ENCODE measurements at regions not wholly inside any gene's neighbourhood (a gene's known extent, or its start where the extent isn't known, plus 50 kb on each side); places are given as distances from the start of the nearest gene placed in this dataset.

DNA sequence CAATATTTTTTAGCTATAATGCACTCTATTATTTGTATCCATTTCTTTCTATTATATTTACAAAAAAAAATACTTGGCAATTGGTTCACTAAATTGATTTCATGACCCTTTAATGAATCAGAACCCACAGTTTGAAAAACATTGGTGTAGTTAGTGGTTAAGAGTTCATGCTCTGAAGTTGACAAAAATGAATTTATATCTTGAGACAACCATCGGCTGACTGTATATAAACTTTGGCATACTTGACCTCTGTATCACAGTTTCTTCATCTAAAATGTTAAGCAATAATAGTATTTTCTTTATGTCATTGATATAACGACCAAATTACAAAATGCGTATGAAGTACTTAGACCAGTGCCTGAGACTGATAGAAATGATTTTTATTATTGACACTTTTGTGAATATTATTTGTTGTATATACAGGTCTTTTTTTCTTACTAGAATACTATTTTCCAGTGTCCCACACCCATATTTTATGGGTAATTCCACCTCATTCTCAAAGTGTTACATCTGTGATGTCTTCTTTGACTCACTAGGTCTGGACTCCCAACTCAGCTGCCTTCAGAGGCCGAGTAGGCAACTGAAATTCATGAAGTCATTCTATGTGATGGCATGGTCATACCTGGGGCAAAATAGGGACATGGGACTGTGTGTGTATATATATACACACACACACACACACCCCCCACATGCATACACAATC is 459.2 kb downstream of the RFPL4B start:
- DNase-seq: no peak

- DNase-seq: no peak
Measured at GRCh38 chr6:112821476-112821875, 474.3 kb downstream of the RFPL4B start.

GRCh38 chr6:112822769-112823168 is 475.6 kb downstream of the RFPL4B start:
- no peak for DNase-seq

DNA sequence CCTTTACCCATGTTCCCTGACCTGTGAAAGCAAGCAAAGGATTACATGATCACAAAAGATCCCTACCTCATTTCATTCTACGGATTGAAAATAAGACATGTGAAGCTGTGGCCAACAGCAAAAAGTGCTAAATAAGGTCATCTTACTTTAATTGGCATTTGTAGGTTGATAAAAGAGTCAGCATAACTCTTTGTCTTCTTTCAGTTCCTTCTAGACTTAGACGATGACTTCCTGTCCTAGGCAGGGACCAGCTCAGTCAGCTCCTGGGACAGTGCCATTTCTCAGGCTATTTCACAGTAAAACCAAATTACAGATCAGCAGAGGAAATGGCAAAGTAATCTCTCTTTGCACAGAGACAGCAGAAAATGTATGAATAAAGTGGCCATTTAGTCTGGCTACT is 480.7 kb downstream of the RFPL4B start:
- DNase-seq: no peak

DNA sequence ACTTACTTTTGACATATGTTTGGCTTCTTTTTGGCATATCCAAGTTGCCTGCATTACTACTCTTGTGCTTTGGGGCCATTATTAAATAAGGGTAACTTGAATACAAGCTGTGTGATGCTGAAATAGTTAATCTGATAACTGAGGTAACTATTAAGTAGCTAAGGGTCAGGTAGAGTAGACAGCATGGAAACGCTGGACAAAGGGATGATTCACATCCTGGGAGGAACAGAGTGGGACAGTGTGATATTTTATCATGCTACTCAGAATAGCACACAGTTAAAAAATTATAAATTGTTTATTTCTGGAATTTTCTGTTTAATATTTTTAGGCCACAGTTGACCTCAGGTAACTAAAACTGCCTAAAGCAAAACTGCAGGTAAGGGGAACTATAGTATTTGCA is 483.9 kb downstream of the RFPL4B start:
- no peak for DNase-seq

GRCh38 chr6:112833581-112834131 is 486.5 kb downstream of the RFPL4B start:
- DNase-seq: no peak

GRCh38 chr6:112835078-112835477 is 487.9 kb downstream of the RFPL4B start:
- no peak for DNase-seq

DNA sequence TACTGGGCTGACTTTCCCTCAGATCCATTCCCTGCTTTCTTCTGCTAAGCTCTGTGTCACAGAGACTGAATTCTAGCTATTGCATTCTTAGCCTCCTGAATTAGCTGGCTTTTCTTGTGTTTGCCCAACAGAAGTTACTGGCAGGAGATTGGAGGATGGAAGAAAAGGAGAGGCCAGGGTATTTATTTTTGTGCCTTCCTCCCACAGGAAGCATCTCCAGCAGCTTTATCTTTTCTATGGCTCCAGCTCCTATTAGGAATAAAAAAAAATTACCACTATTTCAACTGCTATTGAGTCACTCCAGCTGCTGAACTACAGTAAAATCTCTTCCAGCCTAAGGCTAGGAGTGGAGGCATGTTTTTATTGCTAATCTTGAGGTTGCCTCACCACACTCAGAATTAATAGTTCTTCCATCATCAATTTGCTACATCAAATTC is 492.4 kb downstream of the RFPL4B start:
- no peak for DNase-seq

GRCh38 chr6:112841553-112842329 is 494.6 kb downstream of the RFPL4B start:
- DNase-seq: no peak

DNA sequence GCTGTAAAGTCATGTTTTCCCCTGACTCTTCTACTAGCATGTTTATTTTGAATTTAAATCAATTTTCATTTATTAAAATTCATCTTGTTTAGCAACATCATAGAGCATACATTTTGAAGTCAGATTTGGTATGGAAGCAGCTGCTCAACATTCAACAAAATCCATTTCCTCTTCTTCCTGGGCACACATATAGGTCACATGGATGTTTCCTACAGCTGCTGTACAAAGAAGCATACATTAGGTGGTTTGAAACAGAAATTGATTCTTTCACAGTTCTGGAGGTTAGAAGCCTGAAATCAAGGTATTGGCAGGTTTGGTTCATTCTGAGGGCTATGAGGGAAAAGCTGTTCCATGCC is 495.2 kb downstream of the RFPL4B start:
- no peak for DNase-seq

- no peak for DNase-seq
Measured at GRCh38 chr6:112846681-112847080, 499.6 kb downstream of the RFPL4B start.

GRCh38 chr6:112851146-112851545 is 504.0 kb downstream of the RFPL4B start:
- no peak for DNase-seq

- no peak for DNase-seq
Measured at GRCh38 chr6:112853162-112853561, 506.0 kb downstream of the RFPL4B start.

GRCh38 chr6:112863753-112864152 is 516.6 kb downstream of the RFPL4B start:
- no peak for DNase-seq

- no peak for DNase-seq
Measured at GRCh38 chr6:112865131-112865530, 518.0 kb downstream of the RFPL4B start.

GRCh38 chr6:112874881-112875280 is 527.8 kb downstream of the RFPL4B start:
- DNase-seq: no peak

GRCh38 chr6:112877134-112878100 is 530.3 kb downstream of the RFPL4B start:
- no peak for DNase-seq

DNA sequence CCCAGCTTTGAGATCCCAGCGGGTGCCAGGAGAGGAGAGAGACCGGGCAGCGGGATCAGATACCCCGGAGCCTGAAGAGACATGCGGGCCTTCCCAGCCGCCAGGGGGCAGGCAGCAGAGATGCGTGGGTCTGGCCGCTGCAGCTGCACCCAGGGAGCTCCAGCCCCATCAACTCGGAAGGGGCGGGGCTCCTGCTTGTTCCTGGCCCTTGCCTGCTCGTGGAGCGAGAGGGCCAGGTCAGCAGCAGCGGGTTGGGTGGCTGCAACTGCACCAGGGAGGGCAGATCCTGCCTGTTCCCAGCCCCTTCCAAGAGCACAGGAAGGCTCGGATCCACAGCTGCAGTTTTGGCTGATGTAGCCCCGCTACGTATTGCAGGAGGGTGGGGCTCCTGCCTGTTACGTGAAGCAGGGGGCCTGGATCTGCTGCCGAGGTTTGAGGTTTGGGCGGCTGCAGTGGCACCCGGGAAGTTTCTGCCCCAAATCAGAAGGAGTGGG is 532.8 kb downstream of the RFPL4B start:
- DNase-seq: peak; percentile 29

DNA sequence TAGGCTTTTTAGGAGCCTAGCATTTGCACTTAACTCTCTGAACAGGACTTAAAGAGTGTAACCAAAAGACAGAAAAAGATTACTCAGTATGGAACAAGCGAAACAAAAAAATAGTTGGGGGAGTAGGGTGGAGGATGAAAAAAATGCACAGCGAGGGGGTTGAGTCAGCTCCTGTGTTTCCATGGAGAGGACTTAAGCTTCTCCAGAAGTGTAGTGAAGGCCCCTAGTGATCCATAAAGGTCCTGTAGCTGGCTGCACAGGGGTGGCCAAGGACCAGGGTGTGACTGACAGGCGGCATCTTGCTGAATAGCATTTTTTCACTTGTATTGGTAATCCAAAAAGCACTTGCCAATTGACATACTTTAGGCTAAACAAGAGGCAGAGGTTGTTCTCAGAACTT is 533.9 kb downstream of the RFPL4B start:
- DNase-seq: no peak

- DNase-seq: no peak
Measured at GRCh38 chr6:112881828-112882780, 535.0 kb downstream of the RFPL4B start.

GRCh38 chr6:112883095-112883494 is 536.0 kb downstream of the RFPL4B start:
- DNase-seq: no peak

- DNase-seq: no peak
Measured at GRCh38 chr6:112886415-112886814, 539.3 kb downstream of the RFPL4B start.
